ENCODE measurements at regions not wholly inside any gene's neighbourhood (a gene's known extent, or its start where the extent isn't known, plus 50 kb on each side); places are given as distances from the start of the nearest gene placed in this dataset.
"Not testable (repeated sequence)": the region's sequence is repeated elsewhere in the genome, so short reads cannot be mapped to it uniquely, and the experiment has no call there.

DNA sequence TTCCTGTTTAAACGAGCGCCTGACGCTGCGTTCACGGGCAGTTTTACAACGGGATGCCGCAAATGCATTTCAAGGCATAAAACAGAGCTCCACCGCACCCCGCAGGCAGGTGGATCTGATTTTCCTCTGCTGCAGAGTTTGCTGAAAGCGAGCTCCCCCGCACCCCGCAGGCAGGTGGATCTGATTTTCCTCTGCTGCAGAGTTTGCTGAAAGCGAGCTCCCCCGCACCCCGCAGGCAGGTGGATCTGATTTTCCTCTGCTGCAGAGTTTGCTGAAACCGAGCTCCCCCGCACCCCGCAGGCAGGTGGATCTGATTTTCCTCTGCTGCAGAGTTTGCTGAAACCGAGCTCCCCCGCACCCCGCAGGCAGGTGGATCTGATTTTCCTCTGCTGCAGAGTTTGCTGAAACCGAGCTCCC, 120.6 kb upstream of the LPCAT1 start:
- TF ChIP-seq EZH2 (IDR thresholded peaks at IDR 0.05; ENCODE audit: insufficient read depth, poor library complexity, severe bottlenecking); EZH2phosphoT487 (IDR thresholded peaks at IDR 0.05; ENCODE audit: insufficient read depth, low read depth): not testable (repeated sequence)

Measured in GM23248 (cell line).